ENCODE measurements at regions not wholly inside any gene's neighbourhood (a gene's known extent, or its start where the extent isn't known, plus 50 kb on each side); places are given as distances from the start of the nearest gene placed in this dataset.

DNA sequence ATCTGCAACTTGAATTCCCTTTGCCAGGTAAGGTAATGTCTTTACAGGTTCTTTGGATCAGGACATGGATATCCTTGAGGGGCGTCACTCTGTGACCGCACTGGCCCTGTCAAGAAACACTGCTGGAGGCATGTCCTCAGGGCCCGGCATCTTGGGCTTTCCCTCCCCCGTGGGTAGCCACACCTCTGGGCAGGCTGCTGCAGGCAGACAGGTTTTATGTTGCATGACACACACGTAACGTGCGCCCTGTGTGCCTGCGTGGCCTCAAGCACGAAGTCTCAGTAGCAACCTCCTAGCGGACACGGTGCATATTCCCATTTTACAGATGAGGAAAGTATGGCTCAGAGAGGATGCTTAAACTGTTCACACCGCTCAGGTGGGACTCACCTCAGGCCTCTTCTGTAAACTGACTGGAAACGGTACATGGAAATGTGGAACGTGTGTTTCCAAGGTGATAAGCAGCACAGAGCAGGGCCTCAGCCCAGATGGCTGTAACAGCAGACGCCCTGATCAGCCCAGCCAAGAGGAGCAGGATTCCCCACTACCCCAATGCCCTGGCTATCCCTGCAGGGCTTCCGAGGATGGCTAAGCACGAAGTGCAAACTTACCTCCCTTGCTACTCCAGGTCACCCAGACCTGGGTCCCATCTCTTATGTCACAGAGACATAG is 553.6 kb downstream of the TCERG1L start:
- peaks cover 0 to 12% (median 0%) of the 10 kb centered on the region in 5 experiments for H3K9me3 ChIP-seq (ENCODE audit: control extremely low read depth in 1 of 5, control insufficient read depth in 4 of 5, insufficient read depth in 2 of 5, low read depth in 1 of 5, low read length in 4 of 5)
- H3K4me1 ChIP-seq (ENCODE audit: control extremely low read depth in 1 of 4, control insufficient read depth in 4 of 4, insufficient read depth in 4 of 4, low read length in 3 of 4): no peaks in the 10 kb centered on the region
- H3K4me3 ChIP-seq (ENCODE audit: control insufficient read depth in 1 of 7, extremely low read depth in 1 of 7, insufficient read depth in 4 of 7, low read depth in 2 of 7, low read length in 6 of 7): no peak overlapping the region
- no peak for DNase-seq
- WGBS (ENCODE audit: insufficient coverage): 93% methylated on average over 12 of the region's 17 CpGs
- ChIA-PET CTCF (no interaction called here), POLR2A (no interaction called here)
- no peak overlapping the region for H3K27ac ChIP-seq (ENCODE audit: insufficient read depth in 1 of 2, low read depth in 1 of 2, low read length in 2 of 2, poor library complexity in 1 of 2, severe bottlenecking in 2 of 2)
- no peaks in the 10 kb centered on the region for H3K36me3 ChIP-seq (ENCODE audit: control insufficient read depth in 4 of 4, insufficient read depth in 4 of 4, low read length in 3 of 4)
- H3K27me3 ChIP-seq (replicated peaks in 2 of 5; ENCODE audit: control insufficient read depth in 4 of 5, insufficient read depth in 5 of 5, low read length in 4 of 5): no peaks in the 10 kb centered on the region

- Histone ChIP-seq H3K9me3 (ENCODE audit: control extremely low read depth in 1 of 5, control insufficient read depth in 4 of 5, insufficient read depth in 2 of 5, low read depth in 1 of 5, low read length in 4 of 5) (peaks cover 0 to 12% (median 0%) of the 10 kb centered on the region in 5 experiments), H3K4me1 (ENCODE audit: control extremely low read depth in 1 of 4, control insufficient read depth in 4 of 4, insufficient read depth in 4 of 4, low read length in 3 of 4) (no peaks in the 10 kb centered on the region), H3K4me3 (ENCODE audit: control insufficient read depth in 1 of 7, extremely low read depth in 1 of 7, insufficient read depth in 4 of 7, low read depth in 2 of 7, low read length in 6 of 7) (no peak overlapping the region), H3K36me3 (ENCODE audit: control insufficient read depth in 4 of 4, insufficient read depth in 4 of 4, low read length in 3 of 4) (no peaks in the 10 kb centered on the region), H3K27ac (ENCODE audit: insufficient read depth in 1 of 2, low read depth in 1 of 2, low read length in 2 of 2, poor library complexity in 1 of 2, severe bottlenecking in 2 of 2) (no peak overlapping the region), H3K27me3 (replicated peaks in 2 of 5; ENCODE audit: control insufficient read depth in 4 of 5, insufficient read depth in 5 of 5, low read length in 4 of 5) (no peaks in the 10 kb centered on the region)
- ChIA-PET POLR2A (no interaction called here), CTCF (no interaction called here)
- no peak for DNase-seq
- WGBS (ENCODE audit: insufficient coverage): 97% methylated on average over 5 of the region's 5 CpGs
Measured at GRCh38 chr10:130758529-130758928, 553.0 kb downstream of the TCERG1L start.

- POLR2A ChIA-PET: no interaction called here
- Histone ChIP-seq H3K27me3 (replicated peaks in 2 of 5; ENCODE audit: control insufficient read depth in 4 of 5, insufficient read depth in 5 of 5, low read length in 4 of 5) (no peaks in the 10 kb centered on the region), H3K36me3 (ENCODE audit: control insufficient read depth in 4 of 4, insufficient read depth in 4 of 4, low read length in 3 of 4) (no peaks in the 10 kb centered on the region), H3K9me3 (ENCODE audit: control extremely low read depth in 1 of 5, control insufficient read depth in 4 of 5, insufficient read depth in 2 of 5, low read depth in 1 of 5, low read length in 4 of 5) (peaks cover 0 to 17% (median 0%) of the 10 kb centered on the region in 5 experiments), H3K27ac (ENCODE audit: insufficient read depth in 1 of 2, low read depth in 1 of 2, low read length in 2 of 2, poor library complexity in 1 of 2, severe bottlenecking in 2 of 2) (no peak overlapping the region), H3K4me3 (ENCODE audit: control insufficient read depth in 1 of 7, extremely low read depth in 1 of 7, insufficient read depth in 4 of 7, low read depth in 2 of 7, low read length in 6 of 7) (no peak overlapping the region), H3K4me1 (ENCODE audit: control extremely low read depth in 1 of 4, control insufficient read depth in 4 of 4, insufficient read depth in 4 of 4, low read length in 3 of 4) (no peaks in the 10 kb centered on the region)
- 92% methylated on average over 5 of the region's 6 CpGs for WGBS (ENCODE audit: insufficient coverage)
- DNase-seq: no peak
- CTCF ChIA-PET: no interaction called here
Measured at GRCh38 chr10:130761032-130761575, 550.4 kb downstream of the TCERG1L start.

GRCh38 chr10:130761788-130762301 is 549.7 kb downstream of the TCERG1L start:
- no peaks in the 10 kb centered on the region for H3K4me1 ChIP-seq (ENCODE audit: control extremely low read depth in 1 of 4, control insufficient read depth in 4 of 4, insufficient read depth in 4 of 4, low read length in 3 of 4)
- WGBS (ENCODE audit: insufficient coverage): 86% methylated on average over 7 of the region's 13 CpGs
- H3K36me3 ChIP-seq (ENCODE audit: control insufficient read depth in 4 of 4, insufficient read depth in 4 of 4, low read length in 3 of 4): no peaks in the 10 kb centered on the region
- H3K27ac ChIP-seq (ENCODE audit: insufficient read depth in 1 of 2, low read depth in 1 of 2, low read length in 2 of 2, poor library complexity in 1 of 2, severe bottlenecking in 2 of 2): no peak overlapping the region
- no peak for DNase-seq
- CTCF ChIA-PET: no interaction called here
- no peaks in the 10 kb centered on the region for H3K27me3 ChIP-seq (replicated peaks in 2 of 5; ENCODE audit: control insufficient read depth in 4 of 5, insufficient read depth in 5 of 5, low read length in 4 of 5)
- no peak overlapping the region for H3K4me3 ChIP-seq (ENCODE audit: control insufficient read depth in 1 of 7, extremely low read depth in 1 of 7, insufficient read depth in 4 of 7, low read depth in 2 of 7, low read length in 6 of 7)
- H3K9me3 ChIP-seq (ENCODE audit: control extremely low read depth in 1 of 5, control insufficient read depth in 4 of 5, insufficient read depth in 2 of 5, low read depth in 1 of 5, low read length in 4 of 5): peaks cover 0 to 21% (median under 1%) of the 10 kb centered on the region in 5 experiments
- POLR2A ChIA-PET: no interaction called here

- Histone ChIP-seq H3K36me3 (ENCODE audit: control insufficient read depth in 4 of 4, insufficient read depth in 4 of 4, low read length in 3 of 4) (no peaks in the 10 kb centered on the region), H3K27me3 (replicated peaks in 2 of 5; ENCODE audit: control insufficient read depth in 4 of 5, insufficient read depth in 5 of 5, low read length in 4 of 5) (no peaks in the 10 kb centered on the region), H3K27ac (ENCODE audit: insufficient read depth in 1 of 2, low read depth in 1 of 2, low read length in 2 of 2, poor library complexity in 1 of 2, severe bottlenecking in 2 of 2) (no peak overlapping the region), H3K4me3 (ENCODE audit: control insufficient read depth in 1 of 7, extremely low read depth in 1 of 7, insufficient read depth in 4 of 7, low read depth in 2 of 7, low read length in 6 of 7) (no peak overlapping the region), H3K4me1 (ENCODE audit: control extremely low read depth in 1 of 4, control insufficient read depth in 4 of 4, insufficient read depth in 4 of 4, low read length in 3 of 4) (no peaks in the 10 kb centered on the region), H3K9me3 (ENCODE audit: control extremely low read depth in 1 of 5, control insufficient read depth in 4 of 5, insufficient read depth in 2 of 5, low read depth in 1 of 5, low read length in 4 of 5) (peaks cover 0 to 28% (median 5%) of the 10 kb centered on the region in 5 experiments)
- POLR2A ChIA-PET: no interaction called here
- WGBS (ENCODE audit: insufficient coverage): 86% methylated on average over 5 of the region's 6 CpGs
- no peak for DNase-seq
- CTCF ChIA-PET: no interaction called here
Measured at GRCh38 chr10:130762491-130762890, 549.0 kb downstream of the TCERG1L start.

GRCh38 chr10:130763071-130763470 is 548.5 kb downstream of the TCERG1L start:
- Histone ChIP-seq H3K4me3 (ENCODE audit: control insufficient read depth in 1 of 7, extremely low read depth in 1 of 7, insufficient read depth in 4 of 7, low read depth in 2 of 7, low read length in 6 of 7) (no peak overlapping the region), H3K27me3 (replicated peaks in 2 of 5; ENCODE audit: control insufficient read depth in 4 of 5, insufficient read depth in 5 of 5, low read length in 4 of 5) (no peaks in the 10 kb centered on the region), H3K4me1 (ENCODE audit: control extremely low read depth in 1 of 4, control insufficient read depth in 4 of 4, insufficient read depth in 4 of 4, low read length in 3 of 4) (no peaks in the 10 kb centered on the region), H3K36me3 (ENCODE audit: control insufficient read depth in 4 of 4, insufficient read depth in 4 of 4, low read length in 3 of 4) (no peaks in the 10 kb centered on the region), H3K27ac (ENCODE audit: insufficient read depth in 1 of 2, low read depth in 1 of 2, low read length in 2 of 2, poor library complexity in 1 of 2, severe bottlenecking in 2 of 2) (no peak overlapping the region), H3K9me3 (ENCODE audit: control extremely low read depth in 1 of 5, control insufficient read depth in 4 of 5, insufficient read depth in 2 of 5, low read depth in 1 of 5, low read length in 4 of 5) (peaks cover 0 to 34% (median 7%) of the 10 kb centered on the region in 5 experiments)
- no peak for DNase-seq
- ChIA-PET POLR2A (no interaction called here), CTCF (no interaction called here)
- 100% methylated on average over 1 of the region's 6 CpGs for WGBS (ENCODE audit: insufficient coverage)

- ChIA-PET CTCF (no interaction called here), POLR2A (no interaction called here)
- H3K4me3 ChIP-seq (ENCODE audit: control insufficient read depth in 1 of 7, extremely low read depth in 1 of 7, insufficient read depth in 4 of 7, low read depth in 2 of 7, low read length in 6 of 7): no peak overlapping the region
- no peak overlapping the region for H3K27ac ChIP-seq (ENCODE audit: insufficient read depth in 1 of 2, low read depth in 1 of 2, low read length in 2 of 2, poor library complexity in 1 of 2, severe bottlenecking in 2 of 2)
- DNase-seq: no peak
- no CpG with 5 or more reads among the region's 4 CpGs for WGBS (ENCODE audit: insufficient coverage)
- peaks cover 0 to 37% (median 7%) of the 10 kb centered on the region in 5 experiments for H3K9me3 ChIP-seq (ENCODE audit: control extremely low read depth in 1 of 5, control insufficient read depth in 4 of 5, insufficient read depth in 2 of 5, low read depth in 1 of 5, low read length in 4 of 5)
- no peaks in the 10 kb centered on the region for H3K4me1 ChIP-seq (ENCODE audit: control extremely low read depth in 1 of 4, control insufficient read depth in 4 of 4, insufficient read depth in 4 of 4, low read length in 3 of 4)
- no peaks in the 10 kb centered on the region for H3K27me3 ChIP-seq (replicated peaks in 2 of 5; ENCODE audit: control insufficient read depth in 4 of 5, insufficient read depth in 5 of 5, low read length in 4 of 5)
- H3K36me3 ChIP-seq (ENCODE audit: control insufficient read depth in 4 of 4, insufficient read depth in 4 of 4, low read length in 3 of 4): no peaks in the 10 kb centered on the region
Measured at GRCh38 chr10:130763491-130763890, 548.0 kb downstream of the TCERG1L start.
